CD1c-positive myeloid dendritic cell (primary cell): ENCODE measurements at regions not wholly inside any gene's neighbourhood (a gene's known extent, or its start where the extent isn't known, plus 50 kb on each side); places are given as distances from the start of the nearest gene placed in this dataset.

Experiments
- DNase-seq: peaks from one replicate; pipeline ENCODE4 v3.0.0-alpha.2; 2016; ENCODE audit errors: extremely low spot score

DNA sequence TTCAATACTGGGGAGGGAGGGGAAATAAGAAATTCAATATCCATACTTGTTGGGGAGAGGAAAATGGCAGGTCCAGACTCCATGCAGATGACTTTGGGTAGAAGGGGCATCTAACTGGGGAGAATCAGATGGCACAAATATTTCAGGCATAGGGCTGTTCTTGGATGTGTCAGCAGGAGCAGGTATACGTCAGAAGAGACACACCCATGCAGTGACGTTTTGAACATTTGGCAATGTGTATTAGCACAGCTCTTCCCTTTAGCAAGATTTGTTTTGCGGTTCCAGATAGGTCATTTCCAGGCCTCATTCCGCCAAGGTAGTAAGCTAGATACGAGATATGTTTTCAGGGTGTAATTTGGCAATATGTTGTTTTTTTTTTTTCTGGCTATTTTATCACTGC, 187.2 kb upstream of the CDH10 start:
- no peak for DNase-seq

GRCh38 chr5:24823625-24824024, 178.8 kb upstream of the CDH10 start:
- no peak for DNase-seq

DNA sequence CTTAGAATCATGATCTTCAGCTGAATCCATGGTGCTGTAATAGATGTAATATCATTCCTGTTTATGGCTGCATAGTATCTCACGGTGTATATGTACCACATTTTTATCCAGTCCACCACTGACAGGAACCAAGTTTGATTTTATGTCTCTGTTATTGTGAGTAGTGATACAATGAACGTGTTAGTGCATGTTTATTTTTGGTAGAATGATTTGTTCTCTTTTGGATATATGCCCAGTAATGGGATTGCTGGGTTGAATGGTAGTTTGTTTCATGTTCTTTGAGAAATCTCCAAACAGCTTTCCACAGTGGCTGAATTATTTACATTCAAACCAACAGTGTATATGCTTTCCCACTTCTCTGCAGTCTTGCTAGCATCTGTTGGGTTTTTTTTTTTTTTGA, 175.1 kb upstream of the CDH10 start:
- DNase-seq, result no peak

DNA sequence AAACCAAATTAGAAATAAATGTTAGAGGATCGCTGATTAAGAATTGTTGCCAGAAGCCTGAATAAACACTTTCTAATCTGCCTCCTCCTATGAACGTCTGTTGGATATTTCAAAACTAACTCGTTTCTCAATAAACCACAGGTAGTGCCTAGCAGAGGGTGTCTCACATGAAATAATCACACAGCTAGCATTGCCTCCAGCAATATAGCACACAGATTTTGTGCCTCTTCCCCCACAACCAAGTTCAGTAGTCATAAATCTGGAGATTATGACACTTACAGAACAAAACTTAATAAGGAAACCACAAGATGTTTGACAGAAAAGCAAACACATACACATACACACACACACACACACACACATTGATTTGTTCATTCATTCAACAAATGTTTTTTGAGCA, 173.2 kb upstream of the CDH10 start:
- DNase-seq, result no peak

GRCh38 chr5:24816206-24816605, 171.4 kb upstream of the CDH10 start:
- DNase-seq, result no peak

- no peak for DNase-seq
These were observed 160.5 kb upstream of the CDH10 start for GRCh38 chr5:24805230-24805629.

- DNase-seq, result no peak
These were observed 159.5 kb upstream of the CDH10 start for GRCh38 chr5:24804221-24804681.

DNA sequence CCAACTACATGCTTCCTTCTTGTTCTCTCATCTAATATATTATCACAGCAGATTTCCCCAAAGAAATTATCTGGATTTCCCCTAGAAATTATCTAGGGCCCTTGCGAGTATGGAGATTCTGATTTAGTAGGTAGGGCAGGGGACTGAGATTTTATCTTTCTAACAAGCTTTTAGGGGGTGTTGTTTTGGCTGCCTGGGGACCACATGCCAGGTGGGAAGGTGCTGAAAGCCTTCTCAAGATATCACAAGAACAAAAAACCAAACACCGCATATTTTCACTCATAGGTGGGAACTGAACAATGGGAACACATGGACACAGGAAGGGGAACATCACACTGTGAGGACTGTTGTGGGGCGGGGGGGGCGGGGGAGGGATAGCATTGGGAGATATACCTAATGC, 146.5 kb upstream of the CDH10 start:
- no peak for DNase-seq

- DNase-seq, result no peak
These were observed 145.0 kb upstream of the CDH10 start for GRCh38 chr5:24789611-24790351.

DNA sequence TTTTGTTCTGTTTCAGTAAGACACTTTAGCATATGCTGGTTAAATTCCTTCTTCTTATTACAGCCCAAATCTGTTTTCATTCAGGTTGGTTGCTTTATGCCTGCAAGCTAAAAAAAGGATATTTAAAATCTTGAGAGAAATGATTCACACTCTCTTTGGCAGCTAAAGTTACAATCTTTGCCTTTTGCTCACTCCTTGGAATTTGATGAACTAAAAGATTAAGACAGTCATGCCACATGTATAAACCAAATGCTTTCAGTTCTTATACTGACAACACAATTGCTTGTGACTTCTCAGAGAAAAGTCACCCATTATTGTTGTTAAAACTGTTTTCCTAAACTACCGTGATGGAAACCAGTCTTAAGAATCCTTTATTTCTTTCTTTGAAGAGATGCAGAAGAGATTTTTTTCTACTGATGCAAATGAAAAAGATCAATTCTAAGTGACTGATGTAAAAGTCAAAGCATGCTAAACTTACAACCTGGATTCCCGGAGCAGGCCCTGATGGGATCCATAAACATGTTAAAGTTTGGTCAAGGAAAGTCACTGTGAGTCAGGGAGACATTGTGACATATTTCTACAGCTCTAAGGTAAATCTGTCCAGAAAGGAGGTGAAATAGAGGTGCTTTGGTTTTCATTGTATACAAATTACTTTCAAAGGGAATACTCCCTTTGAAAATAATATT, 144.2 kb upstream of the CDH10 start:
- no peak for DNase-seq

DNA sequence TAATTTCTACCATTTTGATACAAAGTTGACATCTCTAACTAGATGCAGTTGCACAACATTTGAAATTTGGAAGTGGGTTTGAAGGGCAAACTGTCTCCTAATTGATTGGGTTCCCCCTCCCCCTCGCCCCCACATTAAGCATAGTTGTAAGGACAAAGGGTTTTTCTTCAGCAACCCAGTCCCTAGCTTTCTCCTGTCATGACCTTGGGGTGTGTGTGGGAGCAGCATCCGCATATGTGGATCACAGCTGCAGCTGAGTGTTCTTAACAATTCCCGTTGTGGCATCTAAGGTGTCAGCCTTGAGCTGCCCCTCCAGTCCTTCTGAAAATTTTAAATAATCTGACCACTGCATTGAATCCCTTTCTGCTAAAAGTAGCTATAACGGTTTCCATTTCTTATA, 141.3 kb upstream of the CDH10 start:
- no peak for DNase-seq

DNA sequence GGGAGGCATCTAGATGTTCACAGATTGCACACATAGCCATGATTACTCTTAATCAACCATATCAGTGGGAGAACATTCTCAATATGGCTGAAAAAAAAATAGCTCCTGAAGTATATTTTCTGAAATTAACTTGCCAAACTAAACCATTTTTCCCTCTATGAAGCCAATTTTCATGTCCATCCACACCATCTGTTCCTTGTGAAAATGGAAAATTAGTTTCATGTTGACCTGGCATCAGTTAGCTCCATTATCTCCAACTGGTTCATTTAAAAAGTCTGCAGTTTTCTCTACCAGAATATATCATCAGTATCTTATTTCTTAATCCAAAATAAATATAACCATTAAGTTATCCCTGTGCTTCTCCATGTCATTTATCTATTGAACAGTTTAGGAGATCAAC, 138.8 kb upstream of the CDH10 start:
- no peak for DNase-seq

- no peak for DNase-seq
These were observed 132.6 kb upstream of the CDH10 start for GRCh38 chr5:24777392-24777791.

- DNase-seq, result no peak
These were observed 128.5 kb upstream of the CDH10 start for GRCh38 chr5:24773261-24773660.

GRCh38 chr5:24767086-24767485, 122.3 kb upstream of the CDH10 start:
- DNase-seq, result no peak

- no peak for DNase-seq
These were observed 120.4 kb upstream of the CDH10 start for GRCh38 chr5:24765219-24765618.

DNA sequence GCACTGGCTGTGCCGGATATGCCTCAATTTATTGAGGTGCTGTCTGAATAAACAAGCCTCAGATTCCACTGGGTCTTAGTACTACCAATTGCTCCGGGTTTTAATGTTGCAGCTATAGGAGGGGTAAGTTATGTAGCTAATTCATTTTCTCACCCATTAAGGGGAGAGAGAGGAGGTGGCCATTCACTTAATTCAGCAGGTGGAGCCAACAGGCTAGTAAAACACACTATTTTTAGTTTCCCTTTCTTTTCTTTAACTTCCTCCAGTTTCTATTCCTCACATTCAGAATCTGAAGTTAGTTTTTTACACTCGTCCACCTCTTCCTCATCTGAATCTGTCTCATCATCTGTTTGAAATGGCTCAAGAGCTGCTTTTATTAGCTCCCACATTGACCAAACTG, 105.6 kb upstream of the CDH10 start:
- no peak for DNase-seq

- no peak for DNase-seq
These were observed 104.9 kb upstream of the CDH10 start for GRCh38 chr5:24749701-24750100.

GRCh38 chr5:24747327-24747726, 102.5 kb upstream of the CDH10 start:
- no peak for DNase-seq

- DNase-seq, result no peak
These were observed 97.6 kb upstream of the CDH10 start for GRCh38 chr5:24742334-24742733.

DNA sequence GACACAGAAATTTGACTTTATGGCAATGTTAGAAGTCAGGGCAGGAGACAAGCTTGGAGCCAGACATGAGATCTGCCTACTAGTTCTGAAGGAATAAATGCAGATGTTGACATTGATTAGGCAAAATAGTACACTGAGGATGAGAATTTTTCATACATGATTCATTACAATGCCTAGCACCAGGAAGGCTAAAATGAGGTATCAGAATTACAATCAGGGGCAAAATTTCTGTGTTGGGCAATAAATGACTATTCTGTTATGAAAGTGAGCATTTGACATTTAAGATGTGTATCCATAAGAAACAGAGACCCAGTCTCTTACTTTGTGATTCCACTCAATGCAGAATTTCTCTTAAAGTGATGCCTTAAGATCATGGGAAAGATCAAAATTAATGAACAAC, 92.4 kb upstream of the CDH10 start:
- no peak for DNase-seq

GRCh38 chr5:24735284-24735683, 90.5 kb upstream of the CDH10 start:
- DNase-seq, result no peak

GRCh38 chr5:24732184-24732583, 87.4 kb upstream of the CDH10 start:
- no peak for DNase-seq

GRCh38 chr5:24720743-24721142, 76.0 kb upstream of the CDH10 start:
- DNase-seq, result no peak
